HPDE6-E6E7 (cell line): ENCODE measurements at regions not wholly inside any gene's neighbourhood (a gene's known extent, or its start where the extent isn't known, plus 50 kb on each side); places are given as distances from the start of the nearest gene placed in this dataset.
"Not testable (repeated sequence)": the region's sequence is repeated elsewhere in the genome, so short reads cannot be mapped to it uniquely, and the experiment has no call there.

Experiments
- DNase-seq: peaks from one replicate; pipeline ENCODE4 v3.0.0; 2011; ENCODE audit warnings: missing footprints; ENCODE audit errors: extremely low spot score

DNA sequence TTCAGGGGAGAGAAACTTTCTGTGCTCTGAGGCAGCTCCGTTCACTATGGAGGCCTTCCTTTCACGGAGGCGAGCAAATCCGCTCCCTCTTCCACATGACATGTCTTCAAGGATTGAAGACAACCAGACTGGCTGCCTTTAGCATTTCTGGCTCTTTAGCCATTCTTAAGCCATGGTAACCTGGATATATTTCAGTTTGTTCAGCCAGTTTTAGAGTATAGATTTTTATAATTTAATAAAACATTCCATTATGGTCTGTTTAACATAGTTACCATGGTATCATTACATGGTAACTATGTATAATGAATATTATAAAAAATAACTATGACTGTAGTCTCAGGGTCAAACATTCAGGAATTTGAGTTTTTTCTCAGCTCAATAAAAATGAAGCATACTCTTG, 54.2 kb upstream of the NFIA start:
- DNase-seq = no peak

GRCh38 chr1:61018068-61018467, 64.3 kb upstream of the NFIA start:
- not testable (repeated sequence) for DNase-seq

DNA sequence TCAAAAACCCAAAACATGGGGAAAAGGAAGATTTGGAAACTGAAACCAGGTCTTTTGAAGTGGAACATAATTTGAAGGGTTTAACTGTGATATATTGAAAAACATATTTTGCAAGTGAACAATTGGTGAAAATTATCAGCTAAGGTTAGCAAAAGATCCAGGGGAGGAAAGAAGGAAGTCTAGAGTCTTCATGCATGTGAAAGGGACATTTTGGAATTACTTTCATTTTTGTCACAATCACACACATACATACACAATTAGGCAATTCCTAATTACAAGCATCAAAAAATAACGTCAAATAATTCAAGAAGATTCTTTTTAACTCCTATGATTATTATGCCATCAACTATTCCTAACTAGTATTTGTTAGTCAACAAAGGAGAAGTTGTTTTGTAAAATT, 64.7 kb upstream of the NFIA start:
- no peak for DNase-seq

DNA sequence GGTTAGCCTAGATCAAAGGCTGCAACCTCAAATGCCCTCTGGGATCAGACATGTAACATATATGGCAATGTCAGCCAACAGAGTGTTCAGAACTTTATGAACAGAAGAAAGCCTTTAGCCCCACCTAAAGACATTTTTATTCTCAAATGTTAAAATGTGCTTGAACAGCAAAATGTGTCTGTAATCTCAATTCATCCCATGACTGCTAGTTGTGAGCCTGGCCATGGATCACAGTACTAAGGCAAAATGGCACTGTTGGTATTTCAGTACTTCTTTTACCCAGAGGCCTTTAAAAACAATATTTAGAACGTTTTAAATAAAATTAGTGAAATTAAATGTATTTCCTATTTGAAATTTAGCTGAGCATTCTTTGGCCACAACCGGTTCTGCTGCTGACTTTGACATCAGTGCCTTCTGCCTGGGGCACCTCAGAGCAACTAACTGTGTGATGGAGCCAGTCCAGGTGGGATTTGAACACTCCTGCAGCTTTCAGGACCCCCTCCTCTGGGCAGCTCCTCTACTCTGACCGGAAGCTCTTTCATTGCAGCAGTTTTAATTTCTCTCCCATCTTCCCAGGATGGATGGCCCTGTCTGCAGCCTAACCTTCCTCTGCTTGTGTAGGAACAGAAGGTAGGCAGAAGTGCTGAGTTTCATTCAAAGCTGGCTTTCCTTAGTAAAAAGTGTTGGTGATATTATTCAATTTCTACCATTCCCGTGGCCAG, 68.3 kb upstream of the NFIA start:
- DNase-seq = no peak

DNA sequence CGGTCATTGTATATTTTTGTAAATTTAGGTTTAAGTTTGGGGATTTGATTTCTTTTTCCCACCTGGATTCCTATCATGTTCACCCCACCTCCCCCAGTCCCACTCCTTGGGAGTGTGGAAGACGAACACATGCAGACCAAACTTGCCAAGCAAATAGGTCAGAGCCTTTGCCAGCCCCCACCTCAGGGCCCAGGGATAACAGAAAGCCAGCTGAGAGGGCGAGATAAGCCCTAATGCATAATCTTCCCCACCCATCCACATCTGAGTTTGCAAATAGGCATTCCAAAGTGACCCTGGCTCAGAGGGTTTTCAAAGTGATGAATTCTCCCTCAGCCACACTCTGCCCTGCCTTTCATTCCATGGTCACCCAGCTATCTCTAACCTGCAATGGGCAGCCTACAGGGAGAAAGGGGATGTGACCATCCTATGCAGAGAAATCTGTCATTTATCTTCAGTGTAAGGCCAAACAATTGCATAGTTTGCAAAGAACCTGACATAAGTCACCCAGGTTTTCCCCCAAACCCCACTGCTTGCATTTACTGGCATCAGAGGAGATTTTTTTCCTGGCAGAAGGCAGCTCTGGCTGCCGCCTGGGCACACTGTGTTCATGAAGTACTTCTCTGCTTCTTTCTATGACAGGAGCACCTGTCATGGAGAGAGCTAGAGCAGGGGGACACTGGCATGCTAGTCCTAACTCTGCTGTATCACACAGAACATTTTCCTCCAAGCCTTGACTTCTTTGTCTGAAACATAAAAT, 69.0 kb upstream of the NFIA start:
- no peak for DNase-seq

DNA sequence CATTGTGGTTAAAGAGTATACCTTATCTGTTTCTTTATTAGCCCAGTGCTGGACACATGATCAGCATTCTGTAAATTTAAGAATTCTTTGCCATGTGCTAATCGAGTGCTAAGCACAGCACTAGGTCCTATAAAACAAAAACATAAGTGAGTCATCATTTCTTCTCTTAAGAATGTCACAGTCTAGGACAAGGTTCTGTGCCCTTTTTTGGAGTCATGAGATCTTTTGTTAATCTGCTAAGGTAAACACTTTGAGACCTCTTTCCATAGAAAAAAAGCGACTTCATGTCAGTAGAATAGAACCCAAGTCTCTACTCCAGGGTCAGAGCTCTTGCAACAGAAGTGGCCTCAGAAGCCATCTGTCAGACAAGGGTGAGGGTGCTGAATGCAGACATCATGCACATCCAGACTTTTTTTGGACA, 70.0 kb upstream of the NFIA start:
- no peak for DNase-seq

DNA sequence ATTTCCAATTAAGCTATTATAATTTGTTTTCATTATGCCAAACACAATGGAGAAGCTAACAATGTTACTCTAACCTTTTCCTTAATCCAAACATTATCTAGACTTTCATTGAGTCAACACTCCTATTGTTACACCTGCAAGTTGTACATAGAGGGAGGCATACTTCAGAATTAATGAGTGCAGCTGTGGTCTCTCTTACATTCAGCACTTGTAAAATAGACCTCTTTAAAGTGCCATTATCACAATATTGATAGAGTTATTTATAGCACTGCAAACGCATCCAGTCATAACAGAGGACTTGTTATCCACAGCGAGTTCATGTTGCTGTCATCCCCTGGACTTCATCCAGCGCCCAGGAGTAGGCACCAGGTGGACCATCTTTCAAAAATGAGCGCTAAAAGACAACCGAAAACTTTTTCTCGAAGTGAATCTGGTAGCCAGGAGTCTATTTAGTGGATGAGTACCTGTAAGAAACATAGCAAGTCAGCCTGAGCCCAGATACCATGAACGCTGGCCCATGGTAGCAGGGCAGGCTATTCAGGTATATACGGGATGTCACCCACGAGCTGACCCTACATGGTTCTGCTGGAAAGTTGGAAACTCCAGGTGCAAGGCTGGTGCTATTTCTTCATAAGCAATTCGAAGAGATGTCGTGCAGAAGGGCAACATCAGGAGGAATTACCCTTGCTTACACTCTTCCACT, 70.6 kb upstream of the NFIA start:
- no peak for DNase-seq

GRCh38 chr1:61007534-61008364, 74.6 kb upstream of the NFIA start:
- no peak for DNase-seq

DNA sequence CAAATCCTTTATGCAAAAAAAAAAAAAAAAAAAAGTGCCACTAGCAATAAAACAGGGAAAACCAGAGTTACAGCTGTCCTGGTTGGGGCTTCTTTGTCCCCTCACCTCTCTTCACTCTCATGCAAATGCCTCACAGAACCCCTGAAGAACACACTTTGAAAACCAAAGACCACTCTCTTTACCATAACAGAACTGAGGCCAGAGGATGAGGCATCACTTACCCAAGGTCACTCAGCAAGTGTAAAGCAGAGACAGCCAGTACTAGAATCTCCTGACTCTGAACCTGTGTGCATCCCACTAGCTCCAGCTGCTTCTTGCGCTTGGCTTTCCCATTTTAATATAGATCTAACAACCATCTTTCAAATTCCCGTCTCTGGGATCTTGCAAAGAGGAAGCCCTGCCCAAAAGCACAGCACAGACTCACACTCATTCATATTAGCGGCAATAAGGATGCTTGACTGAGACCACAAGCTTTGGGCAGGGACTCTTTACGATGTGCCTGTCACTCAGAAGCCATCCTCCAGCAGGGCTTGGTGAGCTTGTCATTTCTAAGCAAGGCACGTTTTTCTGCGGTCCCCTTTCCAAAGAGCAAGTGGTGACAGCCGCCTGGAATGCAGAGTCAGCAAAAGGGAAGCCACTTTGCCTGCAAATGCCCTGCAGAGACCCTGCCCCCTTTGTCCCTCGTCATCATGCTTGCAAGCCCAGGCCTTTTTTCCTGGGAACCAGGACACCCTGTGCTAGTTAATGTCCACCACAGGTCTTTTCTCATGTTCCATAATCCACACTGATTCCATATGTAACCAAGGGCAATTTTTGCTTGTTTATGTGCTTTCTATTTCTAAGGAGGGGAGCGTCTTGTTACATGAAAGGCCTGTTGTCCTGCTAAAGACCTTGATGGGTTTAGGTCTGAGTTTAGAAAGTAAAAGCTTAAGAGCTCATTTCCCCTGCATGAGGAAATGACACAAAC, 76.5 kb upstream of the NFIA start:
- DNase-seq = no peak

DNA sequence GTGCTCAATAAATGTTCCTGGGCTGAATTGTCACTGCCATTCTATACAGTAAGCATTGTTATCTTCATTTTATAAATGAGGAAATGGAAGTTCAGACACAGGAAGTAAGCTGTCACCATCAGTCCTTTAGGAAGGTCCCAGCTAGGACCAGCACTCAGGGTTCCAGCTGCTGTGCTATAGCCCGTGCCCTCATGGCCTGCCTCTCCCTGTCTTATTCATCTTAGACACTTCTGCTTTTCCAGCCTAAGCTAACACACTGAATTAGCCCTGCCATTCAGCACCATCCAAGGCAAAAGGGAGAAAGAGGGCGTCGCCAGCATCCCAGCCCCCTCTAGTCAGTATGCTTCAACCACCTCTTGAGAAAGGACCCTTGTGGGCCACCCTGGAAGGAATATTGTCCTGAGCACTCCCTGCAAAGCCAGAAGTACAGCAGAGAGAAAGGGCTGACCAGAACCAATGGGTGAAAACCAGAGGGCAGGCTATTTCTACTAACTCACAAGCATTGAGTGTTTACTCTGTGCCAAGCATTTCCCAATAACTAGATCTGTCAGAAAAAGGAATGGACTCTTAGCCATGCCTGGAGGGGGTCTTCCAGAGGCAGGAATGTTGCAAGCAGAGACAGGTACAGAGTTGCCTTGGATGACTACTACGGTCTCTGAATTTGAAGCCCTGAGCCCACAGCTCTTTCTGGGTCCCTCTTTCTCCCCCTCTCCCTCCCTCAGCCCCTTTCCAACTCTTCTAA, 77.9 kb upstream of the NFIA start:
- peak; percentile 58 for DNase-seq

DNA sequence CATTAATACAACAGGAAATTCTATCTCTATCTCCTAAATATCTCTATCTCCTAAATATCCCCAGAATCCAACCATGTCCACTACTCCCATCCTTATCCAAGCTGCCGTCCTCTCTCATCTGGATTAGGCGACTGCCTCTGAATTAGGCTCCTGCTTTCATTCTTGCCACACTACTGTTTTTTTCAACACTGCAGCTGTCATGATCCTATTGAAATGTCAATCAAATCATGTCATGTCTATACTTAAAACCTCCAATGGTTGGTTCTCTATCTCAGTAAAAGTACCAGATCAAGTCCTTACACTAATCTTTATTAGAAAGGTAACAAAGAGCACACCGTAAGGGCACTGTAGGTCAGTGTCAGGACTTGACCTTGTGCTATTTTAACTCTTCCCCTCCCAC, 82.0 kb upstream of the NFIA start:
- no peak for DNase-seq

DNA sequence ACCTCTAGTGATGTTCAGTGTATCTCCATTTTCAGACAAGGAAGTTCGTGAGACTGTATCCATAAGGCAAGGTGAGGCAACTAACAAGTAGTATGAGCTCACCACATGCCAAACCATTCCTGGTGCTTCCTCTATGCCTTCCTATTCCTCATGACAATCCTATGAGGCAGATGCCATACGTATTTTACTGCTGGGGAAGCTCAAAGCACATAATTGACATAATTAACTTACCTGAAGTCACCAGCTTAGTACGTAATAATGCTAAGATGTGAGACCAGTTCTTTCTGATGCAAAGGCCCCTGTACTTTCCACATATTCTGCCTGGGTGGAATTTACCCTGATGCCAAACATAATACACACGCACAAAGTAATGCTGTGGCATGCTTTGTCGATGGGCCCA, 83.6 kb upstream of the NFIA start:
- no peak for DNase-seq

GRCh38 chr1:60994828-60995492, 87.4 kb upstream of the NFIA start:
- no peak for DNase-seq

DNA sequence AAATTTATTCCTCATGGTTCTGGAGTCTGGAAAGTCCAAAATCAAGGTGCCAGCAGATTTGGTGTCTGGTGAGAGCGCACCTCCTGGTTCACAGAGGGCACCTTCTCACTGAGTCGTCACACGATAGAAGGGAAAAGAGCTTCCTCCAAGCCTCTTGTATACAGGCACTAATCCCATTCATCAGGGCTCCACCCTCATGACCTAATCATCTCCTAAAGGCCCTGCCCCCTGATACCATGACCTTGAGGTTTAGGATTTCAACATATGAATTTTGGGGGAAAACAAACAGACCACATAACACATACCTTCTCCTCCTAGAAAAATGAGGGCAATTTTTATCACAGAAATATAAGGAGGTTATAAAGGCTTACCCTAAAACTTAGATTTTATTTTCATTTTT, 88.0 kb upstream of the NFIA start:
- no peak for DNase-seq

GRCh38 chr1:60992165-60992564, 90.2 kb upstream of the NFIA start:
- DNase-seq = no peak

DNA sequence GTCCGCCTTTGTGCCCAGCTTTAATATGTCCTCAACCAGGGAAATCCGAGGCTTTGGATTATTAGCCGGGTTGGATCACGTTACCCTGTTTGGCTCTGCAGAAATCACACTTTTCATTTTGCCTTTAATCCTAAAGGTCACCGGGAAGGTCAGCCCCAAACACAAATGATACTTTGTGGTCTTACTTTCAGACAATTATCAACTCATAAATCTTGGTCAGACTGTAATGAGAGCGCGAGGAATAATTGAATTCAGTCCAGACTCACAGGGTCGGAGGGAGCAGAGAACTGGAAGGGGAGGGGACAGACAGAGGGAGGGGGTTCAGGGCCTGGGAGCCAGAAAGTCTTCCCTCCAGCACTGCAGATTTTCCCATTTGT, 91.7 kb upstream of the NFIA start:
- DNase-seq = no peak

GRCh38 chr1:60989749-60990713, 92.3 kb upstream of the NFIA start:
- no peak for DNase-seq

GRCh38 chr1:60988891-60989290, 93.5 kb upstream of the NFIA start:
- no peak for DNase-seq
